GM19324 (cell line): ENCODE measurements at regions not wholly inside any gene's neighbourhood (a gene's known extent, or its start where the extent isn't known, plus 50 kb on each side); places are given as distances from the start of the nearest gene placed in this dataset.
A peak's percentile ranks its signal among the peaks of the same experiment; 100 is the strongest.

Experiments used
- ATAC-seq: cut with Tn5 transposase; IDR thresholded peaks from one replicate; pipeline ENCODE4 v1.9.1; 2021; ENCODE audit warnings: mild to moderate bottlenecking, moderate library complexity; ENCODE audit not compliant: unreplicated experiment, low FRiP score

DNA sequence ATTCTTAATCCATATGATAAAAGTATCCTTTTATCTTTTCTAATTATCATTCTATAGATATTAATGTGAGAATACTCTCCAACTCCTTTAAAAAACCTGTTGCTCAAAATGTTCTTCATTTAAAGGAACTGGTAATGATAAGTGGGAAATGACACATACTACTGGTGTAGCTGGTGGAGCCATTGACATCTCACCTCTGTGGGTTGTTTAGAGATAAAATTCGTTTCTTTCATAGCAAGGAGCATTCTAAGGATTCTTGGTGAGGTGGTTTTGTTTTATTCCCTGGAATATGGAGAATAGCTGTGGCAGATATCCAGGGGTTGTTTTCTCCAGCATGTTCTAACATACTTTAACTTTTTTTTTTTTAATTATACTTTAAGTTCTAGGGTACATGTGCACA lies 299.8 kb upstream of the THBS1 start:
- no peak for ATAC-seq

DNA sequence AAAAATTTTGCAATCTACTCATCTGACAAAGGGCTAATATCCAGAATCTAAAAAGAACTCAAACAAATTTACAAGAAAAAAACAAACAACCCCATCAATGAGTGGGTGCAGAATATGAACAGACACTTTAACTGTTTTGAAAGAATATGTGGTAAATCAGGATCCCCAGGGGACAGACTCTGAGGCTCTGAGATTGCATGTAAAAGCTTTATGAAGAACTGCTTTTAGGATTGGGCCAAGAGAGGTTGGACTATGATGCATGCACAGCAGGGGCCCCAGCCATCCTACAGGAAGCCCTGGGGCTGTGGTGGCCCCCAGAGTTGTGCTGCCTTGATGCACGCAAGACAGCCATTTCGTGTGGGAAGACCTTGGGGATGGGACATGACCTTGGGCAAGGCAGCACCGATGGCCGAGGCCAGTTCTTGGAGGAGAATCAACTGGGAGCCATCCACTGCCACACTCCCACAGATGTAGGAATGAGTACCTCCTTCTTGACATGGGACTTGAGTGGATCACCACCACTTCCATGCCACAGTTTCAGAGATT lies 298.1 kb upstream of the THBS1 start:
- no peak for ATAC-seq

DNA sequence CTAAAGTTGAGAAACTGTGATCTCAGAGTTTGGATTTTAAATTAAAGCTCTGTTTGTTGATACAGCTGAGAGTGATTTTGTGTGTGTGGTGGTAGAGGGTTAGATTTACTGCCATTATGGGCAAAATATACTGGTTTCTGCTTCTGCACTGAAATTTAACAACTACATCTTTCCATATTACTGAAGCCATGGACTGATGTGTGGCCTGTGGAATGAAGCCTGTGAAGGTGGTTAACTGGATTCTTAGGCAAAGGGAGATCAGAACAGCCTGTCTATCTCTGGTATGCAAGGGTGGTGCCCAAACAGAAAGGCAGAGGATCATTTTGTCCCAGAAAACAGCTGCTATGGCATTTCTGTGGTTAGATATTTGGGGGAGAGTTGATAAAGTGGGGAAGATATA lies 297.3 kb upstream of the THBS1 start:
- ATAC-seq, result no peak

DNA sequence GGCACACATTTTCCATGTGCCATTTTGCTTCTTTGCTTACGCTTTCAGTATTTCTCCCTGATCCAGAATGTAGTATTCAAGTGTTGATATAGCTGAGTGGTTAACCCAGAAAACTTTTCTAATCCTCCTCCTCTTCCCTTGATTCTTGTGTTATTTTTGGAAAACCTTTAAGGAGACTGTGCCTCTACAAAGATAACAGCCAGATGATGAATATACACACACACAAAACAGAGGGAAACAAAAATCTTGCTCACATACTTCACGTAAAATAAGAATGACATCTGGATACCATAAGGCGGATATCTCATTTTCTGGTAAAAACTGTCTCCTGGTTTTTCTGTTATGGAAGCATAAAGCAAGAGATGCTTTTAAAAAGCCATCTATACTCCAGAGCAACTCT lies 295.8 kb upstream of the THBS1 start:
- no peak for ATAC-seq

DNA sequence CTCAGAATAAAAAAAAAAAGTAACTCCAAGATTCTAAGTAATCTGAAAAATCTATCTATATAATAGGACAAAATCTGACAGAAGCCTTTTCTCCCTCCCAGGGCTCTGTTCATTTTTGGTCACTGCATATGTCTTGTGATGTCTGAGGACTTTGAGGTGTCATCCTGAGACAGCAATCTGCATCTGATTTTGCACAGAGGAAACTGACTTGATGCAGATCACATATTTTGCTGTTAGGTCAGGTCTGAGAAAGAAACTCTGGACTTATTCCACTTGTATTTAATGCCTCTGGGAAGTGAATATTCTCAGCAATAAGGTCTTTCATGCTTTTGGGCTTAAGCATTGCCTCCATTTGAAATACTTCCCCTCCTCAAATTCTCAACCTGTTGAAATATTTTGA lies 295.2 kb upstream of the THBS1 start:
- no peak for ATAC-seq

DNA sequence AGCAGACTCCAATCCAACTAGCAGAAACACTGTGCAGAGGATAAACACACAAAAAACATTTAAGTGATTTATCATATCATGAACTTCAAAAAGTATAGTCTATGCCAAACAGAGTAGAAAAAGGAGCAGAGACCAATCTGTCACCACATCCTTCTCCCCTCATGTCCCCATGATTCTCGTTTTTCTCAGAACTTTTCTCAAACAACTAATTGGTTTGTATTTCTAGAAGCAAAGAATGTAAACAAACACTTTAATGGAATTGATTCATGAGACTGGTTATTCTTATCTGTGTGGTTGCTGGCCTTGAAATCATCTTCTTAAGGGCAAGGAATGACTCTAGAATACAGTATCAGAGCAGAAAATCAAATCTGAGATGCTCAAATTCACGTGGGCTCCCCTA lies 294.2 kb upstream of the THBS1 start:
- ATAC-seq, result no peak

DNA sequence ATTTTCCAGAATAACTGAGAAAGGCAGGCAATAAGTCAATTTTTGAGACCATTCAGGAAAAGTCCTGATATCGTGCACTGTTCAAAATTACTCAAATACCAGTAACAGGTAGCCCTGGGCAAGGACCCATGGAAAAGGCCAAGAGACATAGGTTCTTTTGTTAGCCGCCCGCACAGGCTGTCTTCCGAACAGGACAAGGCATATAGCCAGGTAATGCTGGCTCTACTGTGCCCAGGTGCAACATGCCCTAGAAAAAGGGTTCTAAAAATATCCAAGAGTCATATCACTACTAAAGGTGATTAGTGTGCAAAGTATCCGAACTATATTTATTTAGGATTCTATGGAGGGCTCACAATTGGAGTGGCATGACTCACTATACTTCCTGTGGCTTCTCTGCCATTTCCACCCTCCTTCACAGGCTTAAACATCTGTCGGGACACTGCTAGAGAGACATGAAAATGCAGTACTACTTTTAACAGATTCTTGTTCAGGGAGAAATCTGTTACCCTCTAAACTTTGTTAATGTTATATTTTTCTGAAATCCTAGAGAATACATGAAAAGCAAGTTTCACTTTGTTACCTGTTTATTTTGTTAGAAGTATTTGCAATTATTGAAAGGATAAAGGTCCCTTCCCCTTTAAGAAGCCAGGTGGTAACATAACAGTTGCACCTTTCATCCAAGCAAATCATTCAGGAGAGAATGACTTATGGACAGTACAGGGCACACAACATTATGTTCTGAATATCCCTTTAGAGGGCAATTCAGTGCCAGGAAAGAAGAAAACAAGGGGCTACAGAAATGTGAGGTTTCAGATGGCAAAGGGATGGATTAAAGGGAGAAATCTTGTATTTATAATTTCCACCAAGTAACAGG lies 293.3 kb upstream of the THBS1 start:
- ATAC-seq, result no peak

DNA sequence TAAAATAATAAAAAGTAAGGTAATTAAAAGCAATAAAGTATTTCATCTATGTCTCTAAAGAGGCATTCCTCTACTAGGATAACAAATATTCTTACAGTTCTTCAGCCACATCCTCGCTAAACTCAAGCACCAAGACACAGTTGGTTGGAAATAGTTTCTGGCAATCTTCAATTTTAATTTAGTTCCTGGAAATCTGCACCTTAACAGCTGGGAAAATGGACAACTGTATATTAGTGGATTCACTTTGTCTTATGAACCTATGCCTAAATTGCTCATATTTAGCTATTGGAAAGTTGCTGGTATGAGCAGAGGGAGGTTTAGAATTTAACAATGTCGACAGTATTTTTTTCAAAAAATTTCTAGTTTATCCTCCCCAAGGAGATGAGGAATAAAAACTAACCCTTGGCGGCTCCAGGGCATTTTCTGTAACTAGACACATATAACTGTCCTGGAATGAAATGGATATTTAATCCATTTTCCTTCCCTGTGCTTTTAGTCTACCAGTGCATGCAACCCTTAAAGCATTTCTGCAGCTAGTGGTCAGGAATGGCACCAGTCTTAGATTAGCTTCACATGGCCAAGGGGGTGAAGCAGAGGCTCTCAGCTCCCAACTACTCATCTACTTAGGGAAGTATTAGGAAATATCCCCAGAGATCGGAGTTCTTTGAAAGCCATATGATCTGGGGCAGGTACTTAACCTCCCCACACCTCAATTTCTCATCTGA lies 290.0 kb upstream of the THBS1 start:
- ATAC-seq, result no peak

DNA sequence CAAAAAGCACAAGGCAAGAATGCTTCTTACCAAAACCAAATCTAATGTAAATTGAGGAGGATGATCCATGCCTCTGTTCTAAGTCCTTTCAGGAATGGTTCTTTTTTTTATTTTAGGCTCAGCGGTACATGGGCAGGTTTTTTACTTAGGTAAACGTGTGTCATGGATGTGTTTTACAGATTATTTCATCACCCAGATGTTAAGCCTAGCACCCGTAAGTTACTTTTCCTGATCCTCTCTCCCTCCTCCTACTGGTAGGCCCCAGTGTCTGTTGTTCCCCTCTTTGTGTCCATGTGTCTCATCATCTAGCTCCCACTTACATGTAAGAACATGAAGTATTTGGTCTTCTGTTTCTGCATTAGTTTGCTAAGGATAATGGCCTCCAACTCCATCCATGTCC lies 289.2 kb upstream of the THBS1 start:
- no peak for ATAC-seq

DNA sequence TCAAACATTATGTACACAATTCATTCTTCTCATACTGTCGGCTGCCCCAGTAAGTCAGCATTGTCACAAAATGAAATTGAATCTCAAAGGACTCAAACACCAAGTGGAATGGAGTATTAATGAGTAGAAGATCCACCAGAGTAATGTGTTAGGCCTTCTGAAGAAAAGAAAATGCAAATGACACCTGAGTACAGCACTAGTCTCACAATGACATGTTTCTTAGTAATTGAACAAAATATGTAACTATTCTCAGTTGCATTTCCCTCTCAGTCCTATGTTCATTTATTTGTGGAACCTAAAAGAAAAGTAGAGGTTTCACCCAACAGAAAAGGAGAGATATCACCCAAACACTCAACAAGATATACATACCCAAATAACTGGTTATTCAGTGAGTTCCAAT lies 283.9 kb upstream of the THBS1 start:
- peak; percentile 82 for ATAC-seq

DNA sequence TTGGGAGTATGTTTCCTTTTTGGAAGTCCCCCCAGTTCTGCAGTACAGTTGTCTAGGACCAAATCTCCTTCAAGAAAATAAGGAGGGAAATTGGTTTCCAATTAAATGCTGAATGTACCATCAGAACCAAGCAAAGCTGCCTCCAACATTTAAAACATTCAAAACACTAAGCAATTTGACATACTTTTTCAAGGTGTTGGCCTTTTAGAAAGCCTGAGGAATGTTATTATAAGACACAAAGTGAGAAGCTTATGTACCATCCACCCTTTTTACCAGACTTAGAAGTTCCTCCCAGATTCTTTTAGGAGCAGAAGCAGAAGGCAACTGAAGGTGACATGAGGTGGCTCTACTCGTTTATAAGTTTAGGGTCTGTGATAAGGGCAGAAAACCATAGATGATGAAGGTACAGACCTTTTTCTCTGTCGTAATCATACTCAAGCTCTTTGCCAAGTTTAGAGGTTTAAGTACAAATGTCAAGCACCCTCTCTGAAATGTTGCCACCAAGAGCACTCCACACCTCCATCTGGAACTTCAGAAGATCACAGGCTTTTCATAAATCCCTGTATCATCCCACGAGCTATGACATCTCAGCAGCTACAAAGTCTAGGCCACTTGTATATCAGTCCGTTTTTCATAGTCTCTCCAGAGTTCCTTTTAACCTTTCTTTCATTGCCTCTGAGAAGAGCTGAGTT lies 282.5 kb upstream of the THBS1 start:
- ATAC-seq, result no peak

DNA sequence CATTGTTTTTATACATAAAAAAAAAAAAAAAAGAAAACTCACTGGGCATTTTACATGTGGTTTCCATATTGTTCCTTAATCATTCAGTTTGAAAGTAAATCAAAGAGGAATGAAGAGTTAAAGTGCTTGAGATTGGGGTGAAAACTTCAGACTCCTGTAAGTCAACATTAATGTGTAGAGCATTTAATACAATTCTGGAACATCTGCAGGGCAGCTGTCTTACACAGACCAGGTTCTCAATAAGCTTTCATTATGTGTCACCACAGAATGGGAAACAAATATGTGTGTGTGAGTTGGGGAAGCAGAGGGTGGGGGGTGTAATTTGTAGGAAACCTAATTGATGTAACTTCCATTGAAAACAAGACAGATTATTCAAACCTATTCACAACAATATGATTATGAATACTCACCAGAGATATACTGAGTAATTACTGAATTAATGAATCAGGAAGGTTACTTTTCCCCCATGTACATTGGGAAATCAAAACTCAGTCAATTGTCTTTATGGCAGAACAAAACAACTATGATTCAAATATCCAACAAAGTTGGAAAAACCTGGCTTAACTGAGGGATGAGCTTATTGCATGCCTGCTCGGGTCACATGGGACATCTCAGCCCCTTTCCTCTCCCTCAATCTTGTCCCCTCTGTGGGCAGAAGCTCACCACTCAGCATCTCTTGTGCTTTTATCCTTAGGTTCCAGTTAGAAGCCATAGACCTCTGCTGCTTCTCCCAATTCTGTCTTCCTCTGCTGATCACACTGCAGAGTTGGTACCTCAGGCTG lies 281.2 kb upstream of the THBS1 start:
- no peak for ATAC-seq

DNA sequence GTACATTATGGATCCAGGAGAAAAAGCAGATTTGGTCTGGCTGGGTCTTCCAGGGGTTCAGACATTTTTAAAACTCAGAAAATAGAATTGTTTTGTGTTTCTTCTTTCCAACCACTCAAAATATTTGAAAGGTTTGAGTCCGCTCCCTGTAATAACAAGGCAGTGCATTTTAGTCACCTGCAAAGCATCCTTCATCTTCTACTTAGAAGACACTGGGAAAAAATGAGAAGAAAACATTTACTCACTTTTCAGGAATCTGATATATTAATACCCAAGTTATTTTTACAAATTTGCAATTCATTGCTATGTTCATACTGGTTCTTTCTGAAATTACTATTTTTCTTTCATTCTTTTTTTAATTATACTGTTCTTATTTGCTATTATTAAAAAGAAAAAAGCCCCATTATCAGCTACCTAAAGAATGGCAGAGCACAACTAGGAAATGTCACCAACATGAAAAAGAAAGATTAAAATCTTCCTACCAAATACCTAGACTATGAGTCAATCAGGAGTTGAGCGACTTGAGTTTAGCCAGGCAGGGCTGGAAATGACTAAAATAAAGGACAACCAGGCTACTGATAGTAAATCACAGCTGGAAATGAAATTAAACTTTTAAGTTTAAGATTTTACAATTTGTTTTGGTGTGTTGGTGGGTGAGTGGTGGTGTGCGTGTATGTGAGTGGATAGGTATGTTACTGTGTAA lies 280.3 kb upstream of the THBS1 start:
- no peak for ATAC-seq

DNA sequence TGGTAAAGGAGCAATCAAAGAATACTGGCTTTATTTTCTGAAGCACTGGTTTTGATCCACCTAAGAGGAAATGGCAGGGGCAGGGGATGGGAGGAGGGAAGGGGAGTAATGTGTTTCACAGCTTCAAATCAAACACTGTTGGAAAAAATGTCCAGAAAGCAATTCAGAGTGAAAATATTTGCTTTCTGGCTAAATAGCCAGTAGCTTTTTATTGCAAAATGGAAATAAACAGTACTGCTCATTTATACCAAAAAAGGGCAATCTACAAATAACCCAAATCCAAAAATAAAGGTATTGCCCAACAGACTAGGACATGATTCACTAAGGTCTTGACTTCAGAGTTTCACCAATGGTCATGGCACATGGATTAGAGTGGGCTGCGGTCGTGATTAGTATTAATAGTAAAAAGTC lies 279.3 kb upstream of the THBS1 start:
- ATAC-seq, result no peak

DNA sequence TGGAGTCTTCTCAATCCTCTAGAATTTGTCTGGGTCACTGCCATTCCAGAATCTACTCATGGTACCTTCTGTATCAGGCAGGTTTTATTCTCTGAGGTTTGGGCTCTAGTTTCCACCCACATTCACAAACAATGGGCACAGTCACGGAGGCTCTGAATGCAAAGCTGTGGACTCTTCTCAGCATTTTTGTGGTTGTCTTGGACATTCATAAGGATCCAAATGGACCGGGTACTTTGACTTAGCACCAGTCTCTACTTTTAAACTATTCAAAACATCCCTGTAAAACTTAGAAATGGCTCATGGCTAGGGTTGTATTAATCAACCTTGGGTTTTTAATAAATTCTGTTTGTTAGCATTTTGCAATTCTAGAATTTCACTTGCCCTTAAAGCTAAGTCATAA lies 277.9 kb upstream of the THBS1 start:
- no peak for ATAC-seq

DNA sequence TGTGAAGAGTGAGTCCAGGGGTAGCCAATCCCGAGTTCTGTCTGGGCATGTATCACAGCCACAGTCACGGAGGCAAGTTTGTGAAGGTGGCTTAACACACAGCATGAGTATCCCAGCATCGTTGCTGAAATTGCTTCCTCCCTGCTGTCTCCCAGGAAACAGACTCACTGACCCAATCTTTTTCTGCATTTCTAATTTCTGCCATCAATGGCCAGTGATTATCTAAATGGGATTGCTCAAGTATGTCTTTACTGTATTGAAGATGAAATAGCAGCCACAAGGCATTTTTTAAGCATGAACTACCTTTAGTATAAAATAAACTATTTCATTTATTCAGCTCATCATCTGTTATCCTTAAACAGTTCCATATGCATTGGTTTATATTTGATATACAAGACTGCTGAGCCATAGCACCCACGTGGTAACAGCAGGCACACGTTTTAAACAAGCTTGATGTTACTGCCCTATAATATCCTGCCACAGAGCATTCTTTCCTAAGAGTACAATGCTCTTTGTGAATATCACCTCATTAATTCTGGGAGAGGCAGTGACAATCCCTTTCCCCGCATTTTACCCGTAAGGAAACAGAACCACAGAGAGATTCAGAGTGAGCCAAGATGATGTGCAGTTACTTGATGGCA lies 276.6 kb upstream of the THBS1 start:
- no peak for ATAC-seq

DNA sequence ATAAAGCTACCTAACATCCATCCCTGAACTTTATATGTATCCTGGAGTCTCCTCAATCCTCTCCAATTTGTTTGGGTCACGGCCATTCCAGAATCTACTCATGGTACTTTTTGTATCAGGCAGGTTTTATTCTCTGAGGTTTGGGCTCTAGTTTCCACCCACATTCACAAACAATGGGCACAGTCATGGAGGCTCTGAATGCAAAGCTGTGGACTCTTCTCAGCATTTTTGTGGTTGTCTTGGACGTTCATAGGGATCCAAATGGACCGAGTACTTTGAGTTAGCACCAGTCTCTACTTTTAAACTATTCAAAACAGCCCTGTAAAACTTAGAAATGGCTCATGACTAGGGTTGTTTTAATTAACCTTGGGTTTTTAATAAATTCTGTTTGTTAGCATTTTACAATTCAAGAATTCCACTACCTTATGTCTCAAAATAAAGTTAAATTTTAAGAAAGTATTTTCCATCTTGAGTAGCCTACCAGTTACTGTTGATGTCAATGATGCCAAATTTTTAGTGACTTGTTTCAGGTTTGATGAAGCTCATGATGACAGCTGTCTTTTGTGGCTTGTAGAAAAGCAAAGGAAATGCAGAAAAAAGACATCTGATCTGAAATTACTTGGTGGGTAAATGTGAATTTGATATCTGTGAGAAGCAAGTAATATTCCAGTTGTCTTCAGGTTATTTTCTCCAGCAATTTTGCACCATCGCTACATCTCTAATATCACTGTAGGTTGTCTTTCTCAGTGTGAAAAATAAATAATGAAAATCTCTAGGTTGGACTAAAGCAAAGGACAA lies 275.7 kb upstream of the THBS1 start:
- ATAC-seq, result no peak

DNA sequence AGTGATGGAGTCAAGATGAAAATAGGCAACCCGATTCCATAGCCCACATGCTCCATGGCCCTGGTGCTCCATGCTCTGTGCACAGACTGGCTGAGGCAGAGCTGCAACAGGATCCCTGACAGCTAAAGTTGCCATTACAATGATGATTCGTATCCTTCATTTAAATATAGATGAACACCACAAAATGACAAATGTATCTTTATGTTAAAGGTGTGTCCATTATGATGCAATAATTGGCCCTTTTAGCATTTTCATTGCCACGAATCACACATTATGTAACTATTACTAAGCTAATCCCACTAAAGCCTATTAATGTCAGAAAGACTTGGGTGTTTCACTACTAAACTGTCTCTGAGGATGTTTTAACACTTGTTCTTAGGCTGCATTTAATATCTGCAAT lies 270.2 kb upstream of the THBS1 start:
- ATAC-seq, result no peak

DNA sequence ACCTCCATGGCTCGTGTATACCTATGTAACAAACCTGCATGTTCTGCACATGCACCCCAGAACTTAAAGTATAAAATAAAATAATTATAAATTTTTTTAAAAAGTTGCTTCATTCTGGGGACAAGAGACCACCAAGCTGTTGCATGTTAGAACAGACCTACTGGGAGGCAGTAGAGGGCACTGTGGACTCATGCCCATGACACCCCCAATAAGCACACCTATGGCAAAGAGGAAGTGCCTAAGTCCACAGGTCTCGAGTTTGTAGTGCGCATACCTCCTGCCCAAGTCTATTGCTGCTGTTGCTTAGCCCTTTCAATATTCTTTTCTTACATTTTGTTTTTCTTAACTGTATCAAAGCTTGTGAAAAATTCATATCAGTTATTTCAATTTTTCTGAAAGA lies 267.9 kb upstream of the THBS1 start:
- peak; percentile 90 for ATAC-seq
